Stimulated activated CD4-positive, alpha-beta T cell treated with anti-CD3 and anti-CD28 coated beads, Interleukin-4, amount 100 ng/mL, for 1 hour (primary cell): ENCODE measurements at regions not wholly inside any gene's neighbourhood (a gene's known extent, or its start where the extent isn't known, plus 50 kb on each side); places are given as distances from the start of the nearest gene placed in this dataset.
"Not testable (repeated sequence)": the region's sequence is repeated elsewhere in the genome, so short reads cannot be mapped to it uniquely, and the experiment has no call there.

ENCODE experiments used
- DNase-seq: peaks from one replicate; pipeline ENCODE4 v3.0.0-alpha.2; 2020

DNA sequence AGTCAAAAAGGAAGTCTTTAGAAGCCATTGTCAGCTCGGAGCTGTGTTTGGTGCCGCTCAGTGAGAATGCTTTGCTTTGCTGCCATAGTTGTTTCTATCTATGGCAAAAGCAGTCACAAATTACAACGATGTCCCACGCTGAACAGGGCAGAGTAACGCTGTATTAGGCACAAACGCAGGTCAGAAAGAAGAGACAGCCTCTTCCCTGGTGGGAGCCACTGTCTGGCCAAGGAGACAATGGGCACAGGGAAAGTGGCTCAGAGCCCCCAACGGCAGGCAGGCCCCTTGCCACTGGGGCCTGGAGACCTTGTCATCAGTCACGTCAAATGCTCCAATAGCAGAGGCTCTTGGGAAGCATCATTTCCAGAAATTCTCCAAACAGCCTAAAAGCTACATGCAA is 244.2 kb downstream of the TEX29 start:
- DNase-seq = no peak

DNA sequence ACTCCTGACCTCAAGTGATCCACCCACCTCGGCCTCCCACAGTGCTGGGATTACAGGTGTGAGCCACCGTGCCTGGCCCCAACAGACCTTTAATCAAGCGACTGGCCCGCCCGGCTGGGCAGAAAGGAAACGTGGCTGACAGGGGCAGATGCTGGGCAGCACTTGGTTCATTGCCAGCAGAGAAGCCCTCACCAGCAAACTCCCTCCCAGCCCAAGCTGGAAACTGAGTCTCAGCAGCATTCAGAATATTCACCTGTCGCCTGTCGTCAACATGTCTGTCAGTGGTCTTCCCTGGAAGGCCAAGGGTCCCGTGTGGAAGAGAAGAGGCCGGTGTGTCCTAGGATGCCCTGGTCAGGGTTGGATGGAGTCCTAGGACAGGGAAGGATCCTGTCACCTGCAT is 245.0 kb downstream of the TEX29 start:
- no peak for DNase-seq

DNA sequence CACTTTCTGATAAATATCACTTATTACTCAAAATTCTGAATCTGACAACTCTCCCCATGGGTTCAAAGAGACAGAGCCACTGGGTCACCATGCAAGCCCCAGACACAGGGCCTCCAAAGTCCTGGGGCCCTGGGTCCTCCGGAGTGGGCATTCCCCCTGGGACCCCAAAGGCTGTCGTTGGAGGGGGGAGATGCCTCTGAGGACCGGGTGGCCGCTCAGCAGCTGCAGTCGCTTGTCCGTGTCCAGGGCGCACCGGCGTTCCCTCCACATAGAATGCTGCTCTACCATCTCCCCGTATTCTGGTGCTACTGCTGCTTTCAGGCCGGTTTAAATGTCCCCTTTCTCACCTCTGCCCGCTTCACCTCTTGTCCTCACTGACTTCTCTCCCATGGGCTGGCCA is 246.1 kb downstream of the TEX29 start:
- DNase-seq = no peak

DNA sequence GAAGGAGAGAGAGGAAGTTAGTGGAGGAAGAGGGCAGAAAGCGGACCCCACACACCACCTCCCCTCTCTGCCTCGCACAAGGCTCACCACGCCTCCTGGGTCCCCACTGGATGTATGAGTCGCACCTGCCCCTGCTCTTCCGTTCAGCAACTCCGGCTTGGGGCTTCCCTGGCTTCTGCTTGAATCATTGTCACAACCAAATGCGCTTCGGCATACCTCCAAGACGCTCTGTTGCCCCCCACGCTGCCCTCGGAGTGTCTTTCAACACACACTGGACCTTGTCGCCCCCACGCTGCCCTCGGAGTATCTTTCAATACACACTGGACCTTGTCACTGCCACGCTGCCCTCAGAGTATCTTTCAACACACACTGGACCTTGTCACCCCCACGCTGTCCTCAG is 247.2 kb downstream of the TEX29 start:
- DNase-seq = no peak

DNA sequence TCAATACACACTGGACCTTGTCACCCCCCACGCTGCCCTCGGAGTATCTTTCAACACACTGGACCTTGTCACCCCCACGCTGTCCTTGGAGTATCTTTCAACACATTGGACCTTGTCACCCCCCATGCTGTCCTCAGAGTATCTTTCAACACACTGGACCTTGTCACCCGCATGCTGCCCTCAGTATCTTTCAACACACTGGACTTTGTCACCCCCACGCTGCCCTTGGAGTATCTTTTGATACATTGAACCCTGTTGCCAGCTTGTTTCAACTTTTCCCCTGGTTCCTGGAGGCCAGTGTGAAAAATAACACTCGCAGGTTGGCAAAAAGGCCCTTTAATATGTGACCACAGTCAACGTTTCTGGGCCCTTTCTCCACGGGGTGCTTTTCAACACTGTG is 247.8 kb downstream of the TEX29 start:
- no peak for DNase-seq

DNA sequence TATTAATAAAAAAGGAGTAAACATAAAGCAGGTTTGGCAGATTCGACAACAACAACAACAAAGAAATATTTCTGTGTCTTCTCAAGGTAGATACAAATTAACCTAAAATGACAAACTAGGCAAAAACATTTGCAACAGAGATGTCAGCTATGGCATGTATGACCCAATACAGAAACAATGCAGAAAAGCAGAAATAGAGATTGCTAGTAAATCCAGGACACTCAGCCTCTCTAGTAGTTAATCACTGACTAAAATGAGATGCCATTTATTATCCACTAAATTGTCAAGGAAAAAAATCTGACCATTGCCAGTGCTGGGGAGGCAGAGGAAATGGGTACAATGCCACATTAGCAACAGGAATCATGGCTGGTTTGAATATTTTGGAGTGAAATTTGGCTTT is 250.5 kb downstream of the TEX29 start:
- no peak for DNase-seq

DNA sequence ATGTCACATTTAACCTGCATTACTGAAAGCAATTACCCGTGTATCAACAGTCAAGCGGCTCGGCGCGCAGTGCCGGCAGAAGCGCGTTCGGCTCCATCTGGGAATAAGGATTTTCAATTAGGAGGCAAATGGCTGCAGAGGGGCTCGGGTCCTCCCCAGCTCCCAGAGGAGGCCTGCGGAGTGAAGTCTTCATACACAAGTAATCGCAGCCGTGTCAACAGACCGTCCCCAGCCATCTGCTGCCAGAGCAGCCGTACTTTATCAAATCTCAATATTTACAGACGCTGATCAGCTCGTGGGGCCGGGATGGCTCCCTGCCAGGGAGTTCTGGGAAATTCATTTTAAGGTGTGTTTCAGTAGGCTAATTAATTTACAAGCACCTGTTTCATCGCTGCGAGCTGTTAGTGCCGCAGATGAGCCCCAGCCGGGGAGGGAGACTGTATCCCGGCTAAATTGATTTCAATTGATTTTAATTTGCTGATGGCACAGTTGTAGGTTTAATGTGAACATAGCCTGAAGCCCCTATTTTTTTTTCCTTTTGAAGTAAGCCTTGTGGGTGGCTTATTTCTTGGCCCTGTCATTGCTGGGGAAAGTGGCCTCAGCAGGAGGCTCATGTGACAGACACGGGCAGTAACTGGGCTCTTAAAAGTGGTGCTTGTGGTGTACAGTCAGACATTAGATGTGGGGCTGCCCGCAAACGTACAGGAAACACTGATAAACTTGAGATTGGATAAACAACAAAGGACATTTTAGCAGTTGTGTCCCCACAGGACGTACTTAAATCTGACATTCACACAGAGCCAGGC is 252.7 kb downstream of the TEX29 start:
- no peak for DNase-seq

DNA sequence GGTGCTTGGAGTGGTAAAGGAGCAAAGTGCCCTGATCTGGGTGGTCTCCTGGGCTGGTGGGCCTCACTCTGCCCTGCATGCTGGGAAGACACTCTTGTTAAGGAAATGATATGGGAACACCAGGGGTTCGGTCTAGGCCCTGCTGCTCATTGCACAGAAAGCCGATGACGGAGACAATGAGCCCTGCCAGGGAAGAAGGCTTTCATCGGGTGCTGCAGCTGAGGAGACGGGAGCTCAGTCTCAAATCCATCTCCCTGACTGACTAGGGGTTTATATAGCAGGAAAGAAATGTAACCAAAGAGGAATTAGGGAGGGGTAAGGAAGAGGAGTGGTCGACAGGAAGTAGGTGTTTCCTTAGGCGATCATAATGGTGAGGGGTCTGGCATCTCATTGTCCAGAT is 253.4 kb downstream of the TEX29 start:
- no peak for DNase-seq

DNA sequence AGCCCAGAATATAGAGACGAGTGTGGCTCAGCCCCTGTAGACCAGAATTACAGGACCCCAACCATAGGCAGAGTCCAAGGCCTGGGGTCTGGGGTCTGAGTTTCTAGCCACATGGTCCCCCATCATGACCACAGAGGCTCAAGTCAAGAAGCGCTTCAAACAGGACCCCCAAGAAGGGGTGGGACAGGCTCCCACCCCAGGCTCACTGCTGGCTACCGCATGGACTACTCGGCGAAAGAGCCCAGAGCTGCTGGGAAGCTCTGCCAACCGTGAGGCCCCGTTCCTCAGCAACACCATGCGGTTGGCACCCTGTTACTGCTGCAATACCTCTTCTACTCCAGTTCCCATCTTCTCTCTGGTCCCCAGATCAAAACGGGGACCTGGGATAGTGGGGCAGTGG is 254.8 kb downstream of the TEX29 start:
- no peak for DNase-seq

DNA sequence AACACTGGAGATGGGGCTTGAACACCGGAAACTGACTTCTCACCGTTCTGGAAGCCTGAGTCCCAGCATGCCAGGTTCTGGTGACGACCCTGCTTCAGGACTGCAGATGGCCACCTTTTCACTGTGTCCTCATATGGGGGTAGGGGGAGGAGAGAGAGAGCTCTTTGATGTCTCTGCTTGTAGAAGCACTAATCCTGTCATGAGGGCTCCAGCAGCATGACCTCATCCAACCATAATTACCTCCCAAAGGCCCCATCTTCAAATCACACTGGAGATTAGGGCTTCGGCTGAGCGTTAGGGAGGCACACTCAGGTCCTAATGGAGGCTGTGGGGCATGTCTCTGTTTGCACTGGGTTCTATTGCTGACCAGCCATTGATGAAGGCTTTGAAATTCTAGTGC is 255.3 kb downstream of the TEX29 start:
- no peak for DNase-seq

DNA sequence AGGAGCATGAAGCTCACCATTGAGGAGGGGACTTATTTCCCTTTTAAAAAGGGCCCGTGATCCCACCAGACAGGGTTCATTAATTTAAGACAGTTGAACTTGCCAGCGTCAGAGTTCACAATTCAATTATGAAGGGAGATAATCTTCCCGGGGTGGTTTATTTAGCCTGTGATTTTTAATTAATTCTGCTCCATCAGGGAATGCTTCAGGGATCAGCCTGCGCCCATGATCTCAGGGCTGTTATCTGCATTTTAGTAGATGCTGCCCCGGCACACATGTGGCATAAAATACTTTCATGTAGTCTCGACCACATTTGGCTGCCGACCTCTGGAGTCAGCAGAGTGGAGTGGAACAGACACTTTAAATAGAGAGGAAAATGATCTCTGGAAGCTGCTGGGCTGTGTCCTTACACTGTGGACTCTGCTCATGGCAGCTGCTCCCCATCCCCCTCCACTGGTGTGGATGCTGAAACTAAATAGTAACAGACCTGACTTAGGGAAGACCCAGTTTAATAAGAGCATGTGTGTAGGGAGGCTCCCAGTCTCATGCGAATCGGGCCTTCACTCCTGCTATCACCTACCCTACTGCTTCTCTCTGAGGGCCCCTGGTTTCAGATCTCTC is 256.9 kb downstream of the TEX29 start:
- no peak for DNase-seq

DNA sequence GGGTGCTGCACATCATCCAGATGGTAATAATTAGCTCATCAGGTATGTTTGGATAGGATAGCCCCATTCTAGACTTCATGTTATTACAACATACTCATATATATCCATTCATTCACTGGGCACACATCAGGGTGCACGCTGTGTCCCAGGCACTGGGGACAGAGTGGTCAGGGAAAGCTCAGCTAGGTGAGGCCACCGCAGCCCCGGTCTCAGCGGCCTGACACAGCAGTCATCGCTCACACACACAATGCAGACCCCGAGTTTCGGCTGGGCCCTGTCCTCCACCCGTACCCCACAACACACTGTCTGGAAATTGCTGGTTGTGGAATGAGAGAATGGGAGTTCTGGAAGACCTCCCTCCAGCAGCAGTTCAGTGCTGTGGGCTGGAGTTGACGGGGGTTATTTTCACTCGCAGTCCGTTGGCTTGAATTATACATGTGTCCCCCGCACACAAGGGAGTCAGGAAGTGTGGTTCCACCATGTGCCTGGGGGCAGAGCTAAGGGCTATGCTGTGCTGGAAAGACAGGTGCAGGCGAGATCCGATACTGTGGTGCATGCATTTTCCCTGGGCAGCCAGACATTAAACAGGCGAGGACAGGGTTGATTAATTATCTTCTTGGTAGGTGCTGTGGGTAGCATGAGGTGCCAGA is 257.6 kb downstream of the TEX29 start:
- DNase-seq = no peak

DNA sequence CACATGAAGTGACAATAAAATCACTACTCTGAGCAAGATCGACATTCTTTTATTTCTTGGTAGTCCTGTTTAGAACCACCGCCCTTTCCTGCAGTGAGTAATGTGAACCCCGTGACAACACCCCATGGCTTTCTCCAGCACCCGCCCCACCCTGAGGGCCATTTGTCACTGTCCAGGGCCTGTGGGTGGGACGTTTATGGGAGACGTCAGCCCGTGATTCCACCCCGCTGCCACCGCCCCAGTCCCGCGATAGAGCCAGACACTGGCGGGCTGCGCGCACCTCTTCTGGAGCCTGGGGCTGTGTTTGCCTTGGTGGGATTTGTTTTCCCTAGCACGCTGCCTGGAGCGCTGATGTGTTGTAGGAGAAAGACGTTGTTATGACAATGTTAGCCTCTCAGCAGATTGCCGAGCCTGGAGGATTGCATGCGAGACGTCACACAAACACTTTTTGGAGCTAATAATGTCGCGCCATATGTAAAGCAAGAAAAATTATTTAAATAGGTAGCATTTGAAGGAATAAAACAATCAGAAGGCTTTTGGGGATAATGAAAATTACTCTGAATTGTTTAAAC is 263.7 kb downstream of the TEX29 start:
- DNase-seq = no peak

DNA sequence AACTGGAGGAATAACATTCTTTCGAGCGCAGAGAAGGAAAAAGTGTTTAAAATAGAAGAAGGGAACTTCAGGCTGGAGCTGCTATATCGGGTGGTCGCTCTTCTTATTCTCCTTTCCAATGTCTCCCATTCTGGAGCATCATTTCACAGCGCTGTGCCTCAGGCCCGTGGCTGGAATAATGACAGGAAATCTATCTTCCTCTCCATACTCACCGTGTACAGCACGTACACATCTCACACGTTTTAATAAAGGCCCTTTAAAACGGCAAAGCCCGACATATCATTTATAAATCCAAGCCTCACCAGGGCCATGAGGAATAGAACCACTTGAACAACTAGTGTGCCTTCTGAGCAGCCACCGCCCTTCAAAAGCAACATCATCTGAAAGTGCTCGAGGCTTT is 264.4 kb downstream of the TEX29 start:
- DNase-seq = no peak

DNA sequence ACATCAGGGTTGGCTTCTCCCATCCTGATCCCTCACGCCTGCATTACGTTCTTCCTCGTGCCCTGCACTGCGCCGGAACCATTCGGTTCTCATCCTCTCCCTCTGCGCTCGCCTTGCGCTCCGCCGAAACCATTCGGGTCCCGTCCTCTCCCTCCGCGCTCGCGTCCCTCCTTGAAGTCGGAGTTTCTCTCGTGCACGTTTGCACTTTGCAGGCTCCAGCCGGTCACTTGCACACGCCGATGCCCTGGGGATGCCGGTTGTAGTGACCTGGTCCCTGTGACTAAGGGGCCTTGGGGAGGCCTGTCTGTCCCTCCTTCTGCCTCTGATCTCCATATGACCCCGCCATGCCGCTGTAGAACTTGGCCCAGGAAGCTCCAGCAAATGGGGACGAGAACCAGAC is 265.8 kb downstream of the TEX29 start:
- no peak for DNase-seq

DNA sequence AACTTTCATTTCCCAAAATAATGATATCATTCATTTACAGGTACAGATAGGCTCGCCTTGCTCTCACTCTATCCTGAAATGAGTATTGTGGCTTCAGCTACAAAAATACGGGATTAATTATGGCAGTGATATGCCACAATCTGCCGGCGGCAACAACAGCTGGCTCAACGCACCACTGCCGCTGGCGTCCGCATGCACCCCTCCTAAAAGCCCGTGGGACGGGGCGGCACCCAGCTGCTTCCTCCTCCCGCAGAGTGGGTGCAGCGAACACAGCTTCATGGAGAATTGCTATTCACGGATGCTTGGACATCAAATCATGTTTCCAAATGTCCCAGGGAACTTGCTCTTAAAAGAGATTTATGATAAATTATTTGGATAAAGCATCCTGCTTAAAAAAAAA is 266.8 kb downstream of the TEX29 start:
- DNase-seq = no peak

DNA sequence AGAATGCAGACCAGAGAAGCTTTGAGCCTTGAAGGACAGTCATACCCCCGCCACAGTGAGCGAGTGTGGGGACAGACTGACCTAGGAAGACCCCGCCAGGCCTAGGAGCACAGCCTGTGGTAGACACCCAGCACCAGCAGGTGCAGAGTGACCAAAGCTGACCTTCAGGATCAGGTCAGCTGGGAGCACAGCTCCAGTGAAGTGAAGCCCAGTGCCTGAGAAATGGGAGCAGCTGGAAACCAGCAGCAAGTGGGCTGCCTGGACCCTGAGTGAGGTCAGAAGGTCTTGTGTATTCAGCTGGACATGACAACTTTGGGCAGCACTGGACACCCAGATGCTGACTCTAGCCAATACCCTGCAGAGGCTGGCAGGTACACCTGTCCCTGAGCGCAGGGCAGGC is 268.9 kb downstream of the TEX29 start:
- DNase-seq = no peak

DNA sequence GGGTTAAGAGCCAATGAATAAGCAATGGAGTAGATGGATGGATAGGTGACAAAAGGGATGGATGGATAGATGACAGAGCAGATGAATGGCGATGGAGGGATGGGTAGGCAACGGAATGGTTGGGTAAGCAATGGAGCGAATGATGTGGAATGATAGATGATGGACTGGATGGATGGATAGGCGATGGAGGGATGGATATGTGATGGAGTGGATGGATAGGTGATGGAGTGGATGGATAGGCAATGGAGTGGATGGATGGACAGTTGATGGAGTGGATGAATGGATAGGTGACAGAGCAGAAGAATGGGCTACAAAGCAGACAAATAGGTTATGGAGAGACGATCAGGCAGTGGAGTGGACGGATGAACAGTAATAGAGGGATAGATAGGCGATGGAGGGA is 269.6 kb downstream of the TEX29 start:
- DNase-seq = no peak

DNA sequence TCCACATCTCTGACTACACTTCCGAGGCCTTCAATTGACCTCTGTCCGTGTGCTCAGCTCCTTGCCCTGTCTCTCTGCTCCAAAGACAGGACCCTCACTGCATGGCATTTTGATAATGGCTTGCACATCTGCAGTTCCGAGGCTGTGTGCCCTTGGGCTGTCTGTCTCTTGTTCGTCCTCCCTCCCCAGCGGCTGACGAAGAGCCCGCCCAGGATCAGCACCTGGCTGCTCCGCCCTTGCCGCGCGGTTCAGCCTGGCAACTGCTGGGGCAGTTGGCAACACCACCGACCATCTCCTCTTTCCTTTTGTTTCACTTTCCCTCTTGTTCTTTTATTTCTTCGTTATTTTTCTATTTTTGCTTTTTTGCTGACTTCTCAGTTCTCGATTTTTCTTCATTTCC is 270.4 kb downstream of the TEX29 start:
- no peak for DNase-seq

DNA sequence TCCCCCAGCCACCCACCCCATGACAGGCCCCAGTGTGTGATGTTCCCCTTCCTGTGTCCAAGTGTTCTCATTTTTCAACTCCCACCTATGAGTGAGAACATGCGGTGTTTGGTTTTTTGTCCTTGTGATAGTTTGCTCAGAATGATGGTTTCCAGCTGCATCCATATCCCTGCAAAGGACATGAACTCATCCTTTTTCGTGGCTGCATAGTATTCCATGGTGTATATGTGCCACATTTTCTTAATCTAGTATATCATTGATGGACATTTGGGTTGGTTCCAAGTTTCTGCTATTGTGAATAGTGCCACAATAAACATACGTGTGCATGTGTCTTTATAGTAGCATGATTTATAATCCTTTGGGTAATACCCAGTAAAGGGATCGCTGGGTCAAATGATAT is 273.0 kb downstream of the TEX29 start:
- not testable (repeated sequence) for DNase-seq

DNA sequence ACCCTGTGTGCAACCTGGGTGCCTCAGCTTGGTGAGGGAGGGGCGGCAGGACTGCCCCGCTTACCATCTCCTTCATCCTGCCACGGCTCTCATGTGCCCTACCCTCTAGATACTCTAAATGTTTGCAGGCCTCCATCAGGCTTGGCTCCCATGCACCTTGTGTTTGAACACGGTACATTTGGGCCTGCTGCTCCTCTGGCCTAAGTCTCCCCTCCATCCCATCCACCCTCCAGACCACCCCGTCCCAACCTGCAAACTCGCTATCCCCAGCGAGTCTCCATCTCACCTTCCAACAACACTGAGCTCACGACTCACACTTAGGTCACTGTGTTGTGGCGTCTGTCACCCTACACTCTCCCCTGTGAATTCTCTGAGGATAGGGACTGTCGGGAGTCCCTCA is 274.2 kb downstream of the TEX29 start:
- no peak for DNase-seq

DNA sequence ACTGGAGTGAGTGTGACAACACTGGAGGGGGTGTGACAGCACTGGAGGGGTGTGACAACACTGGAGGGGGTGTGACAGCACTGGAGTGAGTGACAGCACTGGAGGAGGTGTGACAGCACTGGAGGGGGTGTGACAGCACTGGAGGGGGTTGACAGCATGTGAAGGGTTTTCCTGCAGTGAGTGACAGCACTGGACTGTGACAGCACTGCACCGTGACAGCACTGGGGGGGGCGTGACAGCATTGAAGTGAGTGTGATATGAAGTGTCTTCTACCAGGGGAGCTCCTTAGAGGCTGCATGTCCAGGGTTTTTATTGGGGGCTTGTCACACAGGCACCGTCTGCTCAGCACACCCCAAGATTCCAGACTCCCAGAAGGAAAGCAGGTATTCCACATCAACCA is 274.8 kb downstream of the TEX29 start:
- DNase-seq = no peak

DNA sequence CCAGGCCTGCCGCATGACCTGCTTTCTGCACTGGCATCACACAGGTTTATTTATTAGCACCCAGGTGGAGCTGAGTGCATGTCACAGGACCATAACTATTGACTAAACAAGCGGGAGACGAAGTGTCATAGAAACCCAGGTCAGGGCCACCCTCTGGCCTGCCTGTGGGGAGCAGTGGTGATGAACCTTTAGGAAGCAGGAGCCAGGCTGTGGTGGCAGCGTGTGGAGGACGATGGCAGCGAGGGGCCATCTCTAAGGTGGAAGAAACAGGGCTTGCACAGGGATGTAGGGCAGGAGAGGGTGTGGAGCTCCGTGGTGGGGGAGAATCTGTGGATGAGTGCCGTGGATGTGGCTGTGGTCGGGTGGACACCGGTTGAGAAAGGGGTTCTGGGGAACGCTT is 275.3 kb downstream of the TEX29 start:
- no peak for DNase-seq

DNA sequence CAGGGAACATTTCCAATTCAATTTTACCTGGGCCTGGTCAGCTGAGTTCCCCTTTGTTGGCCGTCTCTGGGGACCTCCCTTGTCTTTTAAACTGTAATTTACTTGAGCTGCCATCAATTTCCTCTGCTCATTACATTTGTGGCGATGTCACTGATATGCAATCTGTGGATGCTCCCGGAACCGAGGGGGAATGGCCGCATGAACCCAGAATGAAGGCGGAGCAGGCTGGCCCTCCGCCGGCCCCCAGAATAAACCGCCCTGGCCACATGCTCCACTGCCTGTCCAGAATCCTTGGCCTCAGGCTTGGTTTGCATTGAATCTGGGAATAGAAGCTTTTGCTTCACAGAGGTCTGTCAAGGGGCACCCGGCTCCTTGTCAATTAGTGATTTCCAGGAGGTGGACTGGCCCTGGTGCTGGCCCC is 276.8 kb downstream of the TEX29 start:
- no peak for DNase-seq
